ENCODE measurements at regions not wholly inside any gene's neighbourhood (a gene's known extent, or its start where the extent isn't known, plus 50 kb on each side); places are given as distances from the start of the nearest gene placed in this dataset.

- peaks cover 44% of the 10 kb centered on the region for H3K27me3 Mint-ChIP-seq
- Histone ChIP-seq H3K9ac (ENCODE audit: low read length) (no peak overlapping the region), H4K20me1 (ENCODE audit: control insufficient read depth, insufficient read depth, low read length, poor library complexity, severe bottlenecking) (no peaks in the 10 kb centered on the region), H3K4me2 (replicated peaks; ENCODE audit: low read depth, low read length, poor library complexity, severe bottlenecking) (no peak overlapping the region), H3K4me1 (ENCODE audit: control insufficient read depth in 2 of 2, insufficient read depth in 2 of 2, low read length in 2 of 2) (peaks cover 0 to 7% of the 10 kb centered on the region in 2 donors), H3K27me3 (replicated peaks in 1 of 4; ENCODE audit: control extremely low read depth in 1 of 4, control insufficient read depth in 3 of 4, insufficient read depth in 4 of 4, low read length in 3 of 4) (peaks cover 0 to 11% (median 0%) of the 10 kb centered on the region in 4 experiments), H3K36me3 (replicated peaks in 1 of 2; ENCODE audit: control extremely low read depth in 1 of 2, control insufficient read depth in 1 of 2, extremely low read depth in 1 of 2, insufficient read depth in 2 of 2, low read length in 1 of 2) (no peaks in the 10 kb centered on the region), H2AFZ (ENCODE audit: insufficient read depth, low read depth, low read length, poor library complexity, severe bottlenecking) (no peak overlapping the region), H3K4me3 (ENCODE audit: control extremely low read depth in 1 of 5, extremely low read depth in 1 of 5, insufficient read depth in 1 of 5, low read depth in 2 of 5, low read length in 4 of 5) (no peak overlapping the region), H3K9me3 (ENCODE audit: control extremely low read depth in 1 of 3, control insufficient read depth in 2 of 3, insufficient read depth in 1 of 3, low read length in 2 of 3) (peaks cover 0 to 4% (median 0%) of the 10 kb centered on the region in 3 donors), H3K27ac (ENCODE audit: low read length in 2 of 2) (no peak overlapping the region), H3K79me2 (ENCODE audit: control insufficient read depth, insufficient read depth, low read length) (no peaks in the 10 kb centered on the region)
- WGBS (ENCODE audit: insufficient coverage) = 93% methylated on average over 8 of the region's 8 CpGs
- H3K4me3 Mint-ChIP-seq = no peak overlapping the region
- ChIA-PET POLR2A (no interaction called here), CTCF (interaction anchor here (1.2 kb wide), 1 partner anchor 76 kb away, joined by 3 read pairs; no protein-coding TSS in a partner anchor)
- no peak overlapping the region for H3K27ac Mint-ChIP-seq
- ATAC-seq (ENCODE audit: low read depth) (no peak), DNase-seq (no peak)
- peaks cover 20% of the 10 kb centered on the region for H3K4me1 Mint-ChIP-seq
- intact Hi-C loops (cut with micrococcal nuclease) = no loop called here
- H3K9me3 Mint-ChIP-seq (ENCODE audit: insufficient read depth) = no peaks in the 10 kb centered on the region
- no peak for TF ChIP-seq CTCF (IDR thresholded peaks at IDR 0.05)
- TF ChIP-seq EZH2 (IDR thresholded peaks at IDR 0.05; ENCODE audit: borderline replicate concordance, insufficient read depth, low read depth, low read length, poor library complexity, severe bottlenecking) = no peak
Observed at GRCh38 chr11:76604626-76605241, 65.8 kb downstream of the LRRC32 start.

DNA sequence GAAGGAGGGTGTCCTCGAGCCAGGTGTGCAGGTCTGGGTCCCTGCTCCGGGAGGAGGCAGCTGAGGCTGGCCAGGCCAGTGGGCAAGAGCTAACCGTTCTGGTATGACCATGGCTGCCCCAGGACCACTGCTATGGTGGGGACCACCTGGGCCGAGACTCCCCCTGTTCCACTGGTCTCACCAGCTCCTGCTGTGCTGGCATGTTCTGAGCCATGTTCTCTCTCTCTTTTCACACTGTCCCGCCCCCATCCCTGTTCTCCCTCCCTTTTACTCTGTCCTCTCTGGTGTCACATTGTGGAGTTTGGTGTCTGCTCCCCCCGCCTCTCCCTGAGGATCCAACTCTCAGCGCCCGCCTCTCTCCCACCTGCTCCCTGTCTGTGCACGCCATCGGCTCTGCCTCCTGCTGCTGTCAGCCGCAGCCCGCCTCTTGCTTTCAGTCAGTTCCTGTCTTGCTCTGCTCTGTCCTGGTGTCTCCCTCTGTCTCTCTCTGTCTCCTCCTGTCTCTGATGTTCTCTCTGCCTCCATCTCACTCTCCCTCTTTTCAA is 66.4 kb downstream of the LRRC32 start:
- no peak overlapping the region for H3K9ac ChIP-seq (ENCODE audit: low read length)
- Mint-ChIP-seq H3K9me3 (ENCODE audit: insufficient read depth) (no peaks in the 10 kb centered on the region), H3K4me1 (peaks cover 20% of the 10 kb centered on the region), H3K27ac (no peak overlapping the region), H3K27me3 (peaks cover 48% of the 10 kb centered on the region), H3K4me3 (no peak overlapping the region)
- H3K9me3 ChIP-seq (ENCODE audit: control extremely low read depth in 1 of 3, control insufficient read depth in 2 of 3, insufficient read depth in 1 of 3, low read length in 2 of 3) = peaks cover 0 to 4% (median 0%) of the 10 kb centered on the region in 3 donors
- POLR2A ChIA-PET = no interaction called here
- H3K4me1 ChIP-seq (ENCODE audit: control insufficient read depth in 2 of 2, insufficient read depth in 2 of 2, low read length in 2 of 2) = peaks cover 0 to 7% of the 10 kb centered on the region in 2 donors
- CTCF ChIA-PET = interaction anchor here (1.2 kb wide), 2 partner anchors 31 to 76 kb away, joined by 3 read pairs; no protein-coding TSS in a partner anchor
- no peak for ATAC-seq (ENCODE audit: low read depth)
- TF ChIP-seq CTCF (IDR thresholded peaks at IDR 0.05) = no peak
- no peaks in the 10 kb centered on the region for H4K20me1 ChIP-seq (ENCODE audit: control insufficient read depth, insufficient read depth, low read length, poor library complexity, severe bottlenecking)
- H3K4me2 ChIP-seq (replicated peaks; ENCODE audit: low read depth, low read length, poor library complexity, severe bottlenecking) = no peak overlapping the region
- H3K27ac ChIP-seq (ENCODE audit: low read length in 2 of 2) = no peak overlapping the region
- DNase-seq = no peak
- peaks cover 0 to 9% (median 0%) of the 10 kb centered on the region in 4 experiments for H3K27me3 ChIP-seq (replicated peaks in 1 of 4; ENCODE audit: control extremely low read depth in 1 of 4, control insufficient read depth in 3 of 4, insufficient read depth in 4 of 4, low read length in 3 of 4)
- H3K4me3 ChIP-seq (ENCODE audit: control extremely low read depth in 1 of 5, extremely low read depth in 1 of 5, insufficient read depth in 1 of 5, low read depth in 2 of 5, low read length in 4 of 5) = no peak overlapping the region
- no peaks in the 10 kb centered on the region for H3K36me3 ChIP-seq (replicated peaks in 1 of 2; ENCODE audit: control extremely low read depth in 1 of 2, control insufficient read depth in 1 of 2, extremely low read depth in 1 of 2, insufficient read depth in 2 of 2, low read length in 1 of 2)
- H2AFZ ChIP-seq (ENCODE audit: insufficient read depth, low read depth, low read length, poor library complexity, severe bottlenecking) = no peak overlapping the region
- intact Hi-C loops (cut with micrococcal nuclease) = no loop called here
- no peaks in the 10 kb centered on the region for H3K79me2 ChIP-seq (ENCODE audit: control insufficient read depth, insufficient read depth, low read length)
- WGBS (ENCODE audit: insufficient coverage) = 97% methylated on average over 11 of the region's 12 CpGs
